Mesendoderm (in vitro differentiated cells): ENCODE measurements at regions not wholly inside any gene's neighbourhood (a gene's known extent, or its start where the extent isn't known, plus 50 kb on each side); places are given as distances from the start of the nearest gene placed in this dataset.

ENCODE experiments used
- DNase-seq: peaks from one replicate; pipeline ENCODE4 v3.0.0; 2013
- H2AK5ac ChIP-seq: 2 replicates; pipeline ENCODE4 v1.6.1; 2013; ENCODE audit warnings: low read length, inconsistent platforms
- H2BK120ac ChIP-seq: 2 replicates; pipeline ENCODE4 v1.6.1; 2013; ENCODE audit warnings: low read depth, mild to moderate bottlenecking, low read length, moderate library complexity, mixed read lengths
- H2BK15ac ChIP-seq: replicated peaks from 2 replicates; pipeline ENCODE4 v1.6.1; 2013; ENCODE audit warnings: low read depth, mild to moderate bottlenecking, moderate library complexity
- H2BK5ac ChIP-seq: 2 replicates; pipeline ENCODE4 v1.6.1; 2013; ENCODE audit warnings: low read length, inconsistent platforms
- H3K18ac ChIP-seq: 2 replicates; pipeline ENCODE4 v1.6.1; 2013; ENCODE audit warnings: mild to moderate bottlenecking, low read length, mixed read lengths
- H3K23ac ChIP-seq: one replicate; pipeline ENCODE4 v1.6.1; 2013; ENCODE audit warnings: low read length
- H3K27ac ChIP-seq: 2 replicates; pipeline ENCODE4 v1.5.1; 2013; ENCODE audit warnings: low read depth, mild to moderate bottlenecking, inconsistent platforms, low read length, moderate library complexity
- H3K27me3 ChIP-seq: 2 replicates; pipeline ENCODE4 v1.6.1; 2013; ENCODE audit warnings: low read length, control low read depth, mild to moderate bottlenecking, inconsistent platforms; ENCODE audit not compliant: insufficient read depth, poor library complexity
- H3K36me3 ChIP-seq: 2 replicates; pipeline ENCODE4 v1.6.1; 2013; ENCODE audit warnings: low read length, inconsistent platforms; ENCODE audit not compliant: control insufficient read depth, insufficient read depth
- H3K4ac ChIP-seq: one replicate; pipeline ENCODE4 v1.6.1; 2013; ENCODE audit warnings: low read depth, mild to moderate bottlenecking, low read length, moderate library complexity
- H3K4me1 ChIP-seq: 2 replicates; pipeline ENCODE4 v1.6.1; 2013; ENCODE audit warnings: low read depth, low read length, inconsistent platforms; ENCODE audit not compliant: control insufficient read depth
- H3K4me2 ChIP-seq: 2 replicates; pipeline ENCODE4 v1.6.1; 2013; ENCODE audit warnings: low read length
- H3K4me3 ChIP-seq: 2 replicates; pipeline ENCODE4 v1.5.1; 2013; ENCODE audit warnings: mild to moderate bottlenecking, low read length
- H3K56ac ChIP-seq: one replicate; pipeline ENCODE4 v1.6.1; 2013; ENCODE audit warnings: low read length
- H3K79me1 ChIP-seq: 2 replicates; pipeline ENCODE4 v1.6.1; 2013; ENCODE audit warnings: low read length, inconsistent platforms
- H3K79me2 ChIP-seq: 2 replicates; pipeline ENCODE4 v1.6.1; 2013; ENCODE audit warnings: mild to moderate bottlenecking, low read length; ENCODE audit not compliant: control insufficient read depth, insufficient read depth
- H3K9ac ChIP-seq: 2 replicates; pipeline ENCODE4 v1.6.1; 2013; ENCODE audit warnings: low read length, inconsistent platforms
- H4K5ac ChIP-seq: one replicate; pipeline ENCODE4 v1.6.1; 2013; ENCODE audit warnings: low read length
- H4K8ac ChIP-seq: one replicate; pipeline ENCODE4 v1.6.1; 2013; ENCODE audit warnings: low read depth, mild to moderate bottlenecking, control low read depth, low read length, moderate library complexity
- WGBS: extraction: QIAGEN DNeasy Blood & Tissue Kit; methylation state at CpG from one replicate; pipeline ENCODE4 v1.1.7; 2013; ENCODE audit warnings: low lambda C conversion rate, missing lambda C conversion rate; ENCODE audit not compliant: insufficient coverage; ENCODE audit errors: extremely low coverage; 5-methylcytosine and 5-hydroxymethylcytosine counted together

- no peak overlapping the region for H3K56ac ChIP-seq
- H4K5ac ChIP-seq, result peak overlapping the region; percentile 82
- H3K4me1 ChIP-seq, result peaks cover 12% of the 10 kb centered on the region
- no peaks in the 10 kb centered on the region for H3K79me1 ChIP-seq
- H4K8ac ChIP-seq, result no peak overlapping the region
- peak; percentile 55 for DNase-seq
- H3K9ac ChIP-seq, result no peak overlapping the region
- no peaks in the 10 kb centered on the region for H3K79me2 ChIP-seq
- no peak overlapping the region for H2BK5ac ChIP-seq
- no peak overlapping the region for H3K4me3 ChIP-seq
- H3K4me2 ChIP-seq, result no peak overlapping the region
- no peaks in the 10 kb centered on the region for H3K36me3 ChIP-seq
- WGBS, result no CpG with 5 or more reads among the region's 2 CpGs
- no peak overlapping the region for H2BK120ac ChIP-seq
- no peaks in the 10 kb centered on the region for H3K27me3 ChIP-seq
- no peak overlapping the region for H3K4ac ChIP-seq
- H3K27ac ChIP-seq, result no peak overlapping the region
- peak overlapping the region; percentile 74 for H2AK5ac ChIP-seq
- no peak overlapping the region for H3K23ac ChIP-seq
- H2BK15ac ChIP-seq, result no peak overlapping the region
- no peak overlapping the region for H3K18ac ChIP-seq
Measured at GRCh38 chr3:34260271-34261000, 462.0 kb downstream of the PDCD6IP start.

GRCh38 chr3:34261001-34261385 lies 462.6 kb downstream of the PDCD6IP start:
- H2AK5ac ChIP-seq, result no peak overlapping the region
- WGBS, result no CpG with 5 or more reads among the region's 1 CpG
- H3K79me2 ChIP-seq, result no peaks in the 10 kb centered on the region
- no peak for DNase-seq
- H3K4ac ChIP-seq, result no peak overlapping the region
- peaks cover 11% of the 10 kb centered on the region for H3K4me1 ChIP-seq
- no peak overlapping the region for H3K4me3 ChIP-seq
- H2BK120ac ChIP-seq, result no peak overlapping the region
- H2BK5ac ChIP-seq, result no peak overlapping the region
- no peak overlapping the region for H3K56ac ChIP-seq
- H3K23ac ChIP-seq, result no peak overlapping the region
- no peak overlapping the region for H3K4me2 ChIP-seq
- H3K27ac ChIP-seq, result no peak overlapping the region
- H3K36me3 ChIP-seq, result no peaks in the 10 kb centered on the region
- H4K8ac ChIP-seq, result no peak overlapping the region
- H4K5ac ChIP-seq, result no peak overlapping the region
- H3K18ac ChIP-seq, result no peak overlapping the region
- no peak overlapping the region for H2BK15ac ChIP-seq
- H3K27me3 ChIP-seq, result no peaks in the 10 kb centered on the region
- H3K9ac ChIP-seq, result no peak overlapping the region
- no peaks in the 10 kb centered on the region for H3K79me1 ChIP-seq

GRCh38 chr3:34263101-34263621 lies 464.7 kb downstream of the PDCD6IP start:
- no peak overlapping the region for H3K23ac ChIP-seq
- no peak overlapping the region for H4K5ac ChIP-seq
- H3K27ac ChIP-seq, result no peak overlapping the region
- H2BK5ac ChIP-seq, result no peak overlapping the region
- H4K8ac ChIP-seq, result no peak overlapping the region
- H3K18ac ChIP-seq, result no peak overlapping the region
- H3K56ac ChIP-seq, result no peak overlapping the region
- no peak for DNase-seq
- H2BK15ac ChIP-seq, result no peak overlapping the region
- H3K79me2 ChIP-seq, result no peaks in the 10 kb centered on the region
- no peak overlapping the region for H3K4me3 ChIP-seq
- WGBS, result no CpG with 5 or more reads among the region's 4 CpGs
- H3K4me1 ChIP-seq, result peaks cover 8% of the 10 kb centered on the region
- H3K27me3 ChIP-seq, result no peaks in the 10 kb centered on the region
- no peaks in the 10 kb centered on the region for H3K79me1 ChIP-seq
- H3K4ac ChIP-seq, result no peak overlapping the region
- H3K9ac ChIP-seq, result no peak overlapping the region
- H3K36me3 ChIP-seq, result no peaks in the 10 kb centered on the region
- H2BK120ac ChIP-seq, result no peak overlapping the region
- no peak overlapping the region for H3K4me2 ChIP-seq
- no peak overlapping the region for H2AK5ac ChIP-seq

- no peaks in the 10 kb centered on the region for H3K36me3 ChIP-seq
- no peak overlapping the region for H3K27ac ChIP-seq
- no peak for DNase-seq
- no peak overlapping the region for H4K8ac ChIP-seq
- no CpG with 5 or more reads among the region's 5 CpGs for WGBS
- no peaks in the 10 kb centered on the region for H3K79me2 ChIP-seq
- H2AK5ac ChIP-seq, result no peak overlapping the region
- H3K4me2 ChIP-seq, result no peak overlapping the region
- no peak overlapping the region for H3K18ac ChIP-seq
- H3K9ac ChIP-seq, result no peak overlapping the region
- H4K5ac ChIP-seq, result no peak overlapping the region
- H2BK120ac ChIP-seq, result no peak overlapping the region
- H3K4me3 ChIP-seq, result no peak overlapping the region
- no peak overlapping the region for H2BK5ac ChIP-seq
- H2BK15ac ChIP-seq, result no peak overlapping the region
- no peak overlapping the region for H3K56ac ChIP-seq
- H3K23ac ChIP-seq, result no peak overlapping the region
- H3K4ac ChIP-seq, result no peak overlapping the region
- peaks cover 2% of the 10 kb centered on the region for H3K4me1 ChIP-seq
- no peaks in the 10 kb centered on the region for H3K27me3 ChIP-seq
- H3K79me1 ChIP-seq, result no peaks in the 10 kb centered on the region
Measured at GRCh38 chr3:34264337-34265041, 466.1 kb downstream of the PDCD6IP start.

- Histone ChIP-seq H4K5ac (no peak overlapping the region), H4K8ac (no peak overlapping the region), H3K27me3 (no peaks in the 10 kb centered on the region), H3K27ac (no peak overlapping the region), H3K4me1 (no peaks in the 10 kb centered on the region), H3K4me2 (no peak overlapping the region), H2BK15ac (no peak overlapping the region), H3K4ac (no peak overlapping the region), H2BK5ac (no peak overlapping the region), H3K4me3 (no peak overlapping the region), H3K79me1 (no peaks in the 10 kb centered on the region), H3K79me2 (no peaks in the 10 kb centered on the region), H3K56ac (no peak overlapping the region), H2BK120ac (no peak overlapping the region), H3K9ac (no peak overlapping the region), H3K18ac (no peak overlapping the region), H3K23ac (no peak overlapping the region), H3K36me3 (no peaks in the 10 kb centered on the region), H2AK5ac (no peak overlapping the region)
- no peak for DNase-seq
Measured at GRCh38 chr3:34267088-34267487, 468.7 kb downstream of the PDCD6IP start.
